ENCODE measurements at regions not wholly inside any gene's neighbourhood (a gene's known extent, or its start where the extent isn't known, plus 50 kb on each side); places are given as distances from the start of the nearest gene placed in this dataset.

DNA sequence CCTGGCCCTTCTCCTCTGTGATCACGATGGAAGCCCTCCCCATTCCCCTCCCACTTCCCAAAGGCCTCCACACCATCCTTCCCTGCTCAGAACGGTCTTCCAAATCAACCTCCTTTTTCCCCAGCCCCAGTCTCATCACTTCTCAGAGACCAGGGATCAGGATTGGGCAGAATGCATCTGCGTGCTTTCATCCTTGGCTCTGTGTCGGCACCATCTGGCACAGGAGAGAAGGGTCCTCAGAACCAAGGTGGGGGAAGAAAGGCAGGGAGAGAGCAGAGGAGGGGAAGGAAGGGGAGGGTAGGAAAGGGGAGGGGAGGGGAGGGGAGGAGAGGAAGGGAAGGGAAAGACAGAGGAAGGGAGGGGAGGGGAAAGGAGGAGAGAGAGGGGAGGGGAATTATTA, 52.4 kb upstream of the FICD start:
- TF ChIP-seq, protein P1, sequence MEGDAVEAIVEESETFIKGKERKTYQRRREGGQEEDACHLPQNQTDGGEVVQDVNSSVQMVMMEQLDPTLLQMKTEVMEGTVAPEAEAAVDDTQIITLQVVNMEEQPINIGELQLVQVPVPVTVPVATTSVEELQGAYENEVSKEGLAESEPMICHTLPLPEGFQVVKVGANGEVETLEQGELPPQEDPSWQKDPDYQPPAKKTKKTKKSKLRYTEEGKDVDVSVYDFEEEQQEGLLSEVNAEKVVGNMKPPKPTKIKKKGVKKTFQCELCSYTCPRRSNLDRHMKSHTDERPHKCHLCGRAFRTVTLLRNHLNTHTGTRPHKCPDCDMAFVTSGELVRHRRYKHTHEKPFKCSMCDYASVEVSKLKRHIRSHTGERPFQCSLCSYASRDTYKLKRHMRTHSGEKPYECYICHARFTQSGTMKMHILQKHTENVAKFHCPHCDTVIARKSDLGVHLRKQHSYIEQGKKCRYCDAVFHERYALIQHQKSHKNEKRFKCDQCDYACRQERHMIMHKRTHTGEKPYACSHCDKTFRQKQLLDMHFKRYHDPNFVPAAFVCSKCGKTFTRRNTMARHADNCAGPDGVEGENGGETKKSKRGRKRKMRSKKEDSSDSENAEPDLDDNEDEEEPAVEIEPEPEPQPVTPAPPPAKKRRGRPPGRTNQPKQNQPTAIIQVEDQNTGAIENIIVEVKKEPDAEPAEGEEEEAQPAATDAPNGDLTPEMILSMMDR (IDR thresholded peaks at IDR 0.05) = no peak
- no peak for TF ChIP-seq POLR2A (IDR thresholded peaks at IDR 0.05)

All from thyroid gland (tissue), 4 donors.